Endothelial cell of umbilical vein (primary cell): ENCODE measurements at regions not wholly inside any gene's neighbourhood (a gene's known extent, or its start where the extent isn't known, plus 50 kb on each side); places are given as distances from the start of the nearest gene placed in this dataset.

Source experiments
- TF ChIP-seq, protein P1 (sequence below), 2 donors: IDR thresholded peaks; 1 replicate in 1 of 2; 2 replicates in 1 of 2; pipeline ENCODE4 v1.5.1; 2011; ENCODE audit warnings: low read length in 2 of 2, mild to moderate bottlenecking in 2 of 2, moderate library complexity in 2 of 2, control low read depth in 1 of 2, inconsistent platforms in 1 of 2, low read depth in 1 of 2; ENCODE audit not compliant: insufficient read depth in 1 of 2; ENCODE audit errors: extremely low read depth in 1 of 2
- TF ChIP-seq, protein P2 (sequence below): IDR thresholded peaks from 2 replicates; pipeline ENCODE4 v1.6.1; 2011; ENCODE audit not compliant: insufficient read depth, insufficient read length

DNA sequence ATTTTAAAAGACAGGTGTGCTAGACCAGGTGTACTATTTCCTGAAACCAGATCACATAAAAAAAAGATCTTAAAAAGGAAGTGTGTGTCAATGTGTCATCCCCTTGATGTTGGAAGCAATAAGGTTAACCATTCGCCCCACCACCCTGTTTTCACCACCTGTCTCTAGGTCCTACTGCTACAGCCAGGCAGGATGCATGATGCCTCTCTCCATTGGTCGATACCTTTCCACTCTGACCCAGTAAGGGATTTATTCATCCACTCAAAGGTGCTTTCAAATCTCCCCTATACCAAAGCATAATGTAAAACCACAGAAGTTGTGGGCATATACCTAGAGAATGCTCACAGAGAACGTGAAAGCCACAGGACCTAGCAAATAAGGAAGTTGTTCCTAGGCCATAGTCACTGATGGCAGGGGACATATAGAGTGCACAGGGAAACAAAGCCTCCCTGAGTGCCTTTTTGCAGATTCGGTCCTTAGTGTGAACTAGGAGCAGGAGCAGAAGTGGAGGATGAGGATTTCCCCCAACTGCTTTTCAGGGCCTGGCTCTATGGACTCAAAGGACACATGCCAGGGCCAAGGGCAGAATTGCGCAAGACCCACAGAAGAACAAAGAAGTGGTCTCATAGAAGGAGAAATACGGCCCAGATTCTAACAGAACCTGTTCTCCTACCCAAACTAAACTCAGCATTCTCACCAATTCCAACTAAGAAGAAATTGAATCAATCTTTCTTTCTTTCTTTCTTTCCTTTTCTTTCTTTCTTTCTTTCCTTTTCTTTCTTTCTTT, 631.5 kb upstream of the NRP1 start:
- TF ChIP-seq, protein P1, sequence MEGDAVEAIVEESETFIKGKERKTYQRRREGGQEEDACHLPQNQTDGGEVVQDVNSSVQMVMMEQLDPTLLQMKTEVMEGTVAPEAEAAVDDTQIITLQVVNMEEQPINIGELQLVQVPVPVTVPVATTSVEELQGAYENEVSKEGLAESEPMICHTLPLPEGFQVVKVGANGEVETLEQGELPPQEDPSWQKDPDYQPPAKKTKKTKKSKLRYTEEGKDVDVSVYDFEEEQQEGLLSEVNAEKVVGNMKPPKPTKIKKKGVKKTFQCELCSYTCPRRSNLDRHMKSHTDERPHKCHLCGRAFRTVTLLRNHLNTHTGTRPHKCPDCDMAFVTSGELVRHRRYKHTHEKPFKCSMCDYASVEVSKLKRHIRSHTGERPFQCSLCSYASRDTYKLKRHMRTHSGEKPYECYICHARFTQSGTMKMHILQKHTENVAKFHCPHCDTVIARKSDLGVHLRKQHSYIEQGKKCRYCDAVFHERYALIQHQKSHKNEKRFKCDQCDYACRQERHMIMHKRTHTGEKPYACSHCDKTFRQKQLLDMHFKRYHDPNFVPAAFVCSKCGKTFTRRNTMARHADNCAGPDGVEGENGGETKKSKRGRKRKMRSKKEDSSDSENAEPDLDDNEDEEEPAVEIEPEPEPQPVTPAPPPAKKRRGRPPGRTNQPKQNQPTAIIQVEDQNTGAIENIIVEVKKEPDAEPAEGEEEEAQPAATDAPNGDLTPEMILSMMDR (IDR thresholded peaks at IDR 0.05; ENCODE audit: extremely low read depth in 1 of 2, insufficient read depth in 1 of 2, low read depth in 1 of 2, low read length in 2 of 2) = no peak
- TF ChIP-seq, protein P2, sequence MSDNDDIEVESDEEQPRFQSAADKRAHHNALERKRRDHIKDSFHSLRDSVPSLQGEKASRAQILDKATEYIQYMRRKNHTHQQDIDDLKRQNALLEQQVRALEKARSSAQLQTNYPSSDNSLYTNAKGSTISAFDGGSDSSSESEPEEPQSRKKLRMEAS = no peak
